ENCODE measurements at regions not wholly inside any gene's neighbourhood (a gene's known extent, or its start where the extent isn't known, plus 50 kb on each side); places are given as distances from the start of the nearest gene placed in this dataset.

DNA sequence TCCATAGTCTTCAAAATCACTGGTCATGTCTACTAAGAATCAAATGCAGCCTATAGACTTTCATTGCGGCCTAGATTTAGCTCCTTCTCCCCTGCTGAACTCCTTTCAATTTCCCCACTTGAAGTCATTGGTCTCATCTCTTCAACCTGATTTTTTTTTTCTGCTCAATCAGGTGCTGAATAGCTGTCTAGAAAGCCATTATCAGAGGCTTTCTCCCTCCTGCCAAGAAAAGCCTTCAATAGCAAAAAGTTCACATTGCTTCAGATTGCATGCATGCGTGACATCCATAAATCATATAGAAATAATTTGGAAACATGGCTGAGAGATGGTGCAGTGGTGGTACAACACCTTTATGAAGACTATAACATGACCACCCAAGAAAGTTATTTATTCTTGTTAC is 316.2 kb downstream of the PLK2 start:
- no peak for DNase-seq

DNA sequence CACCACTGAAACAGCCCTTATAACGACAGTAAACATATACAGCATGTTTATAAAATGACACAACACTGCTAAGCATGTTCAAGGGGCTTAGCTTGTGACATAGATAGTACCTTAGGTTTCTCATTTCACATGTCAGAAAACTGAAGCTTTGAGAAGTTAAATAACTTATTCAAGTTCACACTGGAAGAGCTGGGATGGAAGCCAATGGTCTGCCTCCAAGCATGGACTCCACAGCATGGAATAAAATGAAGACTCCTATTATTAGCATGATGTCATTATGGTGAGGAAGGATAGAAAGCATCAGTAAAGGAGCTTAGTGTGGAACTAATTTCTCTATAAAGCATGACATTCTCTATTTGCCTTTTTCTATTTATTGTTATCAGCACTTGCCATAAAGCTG is 316.7 kb downstream of the PLK2 start:
- no peak for DNase-seq

DNA sequence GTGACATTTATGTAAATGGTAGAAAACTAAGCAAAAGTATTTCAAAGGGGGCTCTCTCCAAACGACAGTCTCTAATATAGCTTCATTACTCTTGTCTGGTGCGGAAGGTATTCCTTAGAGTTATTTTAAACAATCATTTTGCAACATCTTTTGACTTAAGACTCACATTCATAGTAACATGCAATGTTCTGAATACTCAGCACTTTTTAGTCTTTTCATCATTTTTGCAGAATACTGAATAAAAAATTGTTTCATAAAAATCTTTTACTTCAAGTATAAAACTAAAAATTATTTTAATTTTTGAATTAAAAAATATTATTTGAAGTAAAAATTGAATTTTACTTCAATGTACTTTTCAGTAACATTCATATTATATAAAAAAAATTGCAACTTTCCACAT is 321.1 kb downstream of the PLK2 start:
- no peak for DNase-seq

DNA sequence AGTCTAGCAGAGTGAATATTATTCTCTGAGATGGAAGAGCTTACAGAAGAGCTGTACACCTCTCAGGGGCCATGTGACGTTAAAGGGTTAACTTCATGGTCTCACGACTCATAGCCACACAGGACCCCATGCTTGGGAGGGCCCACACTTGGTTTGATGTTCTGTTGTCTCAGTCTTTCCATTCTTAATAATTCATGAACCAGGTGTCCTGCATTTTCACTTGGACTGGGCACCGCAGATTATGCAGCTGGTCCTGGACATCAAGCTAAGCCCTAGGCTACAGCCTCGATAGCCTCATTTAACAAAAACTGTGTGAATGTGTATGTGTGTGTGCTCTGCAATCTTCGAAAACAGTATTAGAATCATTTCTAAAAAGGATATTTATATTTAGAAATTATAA is 323.5 kb downstream of the PLK2 start:
- no peak for DNase-seq

DNA sequence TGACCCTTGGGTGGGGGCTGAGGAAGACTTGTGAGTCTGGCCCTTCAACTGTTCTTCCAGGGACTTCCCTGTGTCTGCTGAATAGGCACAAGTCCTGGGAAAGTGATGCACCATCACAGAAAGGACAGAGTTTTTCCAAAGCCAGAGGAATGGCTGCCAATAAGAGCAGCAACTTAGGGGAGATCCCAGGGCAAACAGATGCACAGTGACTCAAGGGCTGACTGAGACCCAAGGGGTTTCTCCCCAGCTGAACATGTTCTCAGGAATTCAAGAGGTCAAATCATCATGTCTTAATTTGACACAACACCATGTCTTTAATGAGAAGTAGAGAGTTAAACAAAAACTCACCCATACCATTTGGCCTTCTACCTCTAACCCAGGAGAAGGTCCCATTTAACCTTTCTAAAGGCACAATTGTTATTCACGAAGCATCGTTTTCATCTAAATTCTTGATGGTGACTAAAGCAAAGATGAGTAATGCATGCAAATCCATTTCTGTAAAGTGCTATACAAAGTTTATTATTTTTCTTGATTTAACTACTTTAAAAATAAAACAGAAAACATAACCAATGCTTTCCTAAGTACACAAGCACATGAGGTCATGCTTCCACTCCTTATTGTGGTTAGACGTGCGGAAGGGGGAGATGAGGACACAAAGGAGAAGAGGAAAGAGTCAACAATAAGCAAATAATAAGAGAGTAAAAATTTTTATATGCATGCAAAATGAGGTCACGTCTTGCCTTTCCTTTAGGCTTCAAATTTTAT is 324.1 kb downstream of the PLK2 start:
- DNase-seq: peak; percentile 80

DNA sequence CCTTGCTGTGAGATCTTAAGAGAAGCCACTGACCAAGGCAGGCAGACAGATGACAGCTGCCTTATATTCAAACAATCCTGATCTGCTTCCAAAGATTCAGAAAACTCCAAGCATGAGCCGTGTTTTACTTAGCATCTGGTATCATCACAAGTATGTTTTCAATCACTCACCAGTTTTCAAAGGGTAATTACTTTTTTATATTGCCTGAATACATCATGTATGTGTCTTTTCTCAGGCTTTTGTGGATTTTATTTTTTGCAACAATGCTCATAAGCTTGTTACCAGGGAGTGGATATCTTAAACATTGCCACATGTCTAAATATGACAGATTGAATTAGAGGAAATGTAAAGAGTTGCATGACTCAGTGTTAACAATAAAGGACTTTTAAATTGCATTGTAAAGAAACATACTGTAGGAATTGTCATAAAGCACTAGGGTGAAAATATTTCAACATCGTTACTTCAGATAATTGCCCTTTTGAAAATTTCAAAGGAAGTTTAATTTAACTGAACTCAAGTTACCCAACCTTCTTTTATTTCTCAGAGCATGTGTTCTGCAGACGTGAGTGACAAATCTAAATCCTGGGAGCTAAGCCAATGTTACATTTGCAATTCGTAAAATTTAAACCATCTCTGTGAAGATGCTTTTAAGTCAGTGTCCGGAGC is 326.1 kb downstream of the PLK2 start:
- DNase-seq: peak; percentile 81

DNA sequence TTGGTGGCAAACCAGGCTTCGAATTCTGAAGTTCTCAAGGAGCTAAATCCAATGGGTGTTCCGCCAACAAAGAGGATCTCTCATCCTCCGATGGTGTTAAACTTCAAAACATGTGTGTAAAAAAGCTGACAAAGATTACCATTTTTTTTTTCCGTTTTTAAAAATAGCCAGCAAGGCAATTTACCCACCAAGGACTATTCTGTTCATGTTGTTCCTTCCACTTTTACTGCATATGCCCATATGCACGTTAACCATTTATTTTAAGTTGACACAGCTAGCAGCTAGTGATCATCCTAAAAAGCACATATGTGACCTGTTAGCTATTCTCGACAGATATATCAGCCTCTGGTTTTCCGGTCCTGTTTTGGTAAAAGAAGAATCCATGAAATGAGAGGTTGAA is 326.7 kb downstream of the PLK2 start:
- no peak for DNase-seq

DNA sequence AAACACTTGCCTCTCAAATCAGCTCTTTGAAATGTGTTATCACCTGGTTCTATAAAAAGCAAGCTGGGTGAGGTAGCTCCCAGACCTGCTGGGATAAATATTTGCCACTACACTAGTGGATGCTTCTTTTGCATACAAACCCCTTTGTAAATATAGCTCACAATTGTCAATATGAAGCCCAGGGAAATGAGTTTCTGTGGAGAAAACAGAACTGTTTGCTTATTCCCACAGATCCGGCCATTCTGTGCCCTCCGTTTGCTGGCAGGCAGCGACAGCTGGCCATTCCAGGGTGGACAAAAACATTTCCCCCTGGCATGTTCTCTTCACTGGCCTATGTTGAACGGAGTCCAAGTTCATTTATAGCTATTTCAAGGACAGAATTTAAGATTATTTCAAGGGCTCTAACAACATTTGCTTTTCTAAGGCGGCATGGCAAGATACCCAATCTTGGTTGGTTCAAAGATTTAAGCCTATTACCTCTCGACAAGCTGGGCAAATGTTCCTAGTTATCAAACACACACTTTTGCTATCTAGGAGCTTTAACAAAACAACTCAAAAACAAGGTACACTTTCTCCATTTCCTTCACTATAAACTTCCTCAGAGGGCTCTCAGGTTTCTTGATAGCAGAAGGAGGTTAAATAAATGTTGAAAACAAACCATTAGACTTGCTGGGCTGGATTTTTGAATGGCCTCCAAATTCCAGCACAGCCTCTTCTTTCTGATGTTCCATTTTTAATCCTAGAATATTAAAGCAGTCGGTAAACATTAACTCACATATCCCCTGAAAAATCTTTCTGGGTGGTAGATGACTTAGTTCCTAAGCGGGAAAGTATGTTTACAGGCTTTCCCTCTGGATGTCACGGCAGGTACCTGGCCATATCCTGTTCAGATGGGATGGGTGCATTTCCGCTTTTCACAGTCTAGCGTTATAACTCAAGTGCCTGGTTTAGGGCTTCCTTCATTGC is 332.3 kb downstream of the PLK2 start:
- no peak for DNase-seq

DNA sequence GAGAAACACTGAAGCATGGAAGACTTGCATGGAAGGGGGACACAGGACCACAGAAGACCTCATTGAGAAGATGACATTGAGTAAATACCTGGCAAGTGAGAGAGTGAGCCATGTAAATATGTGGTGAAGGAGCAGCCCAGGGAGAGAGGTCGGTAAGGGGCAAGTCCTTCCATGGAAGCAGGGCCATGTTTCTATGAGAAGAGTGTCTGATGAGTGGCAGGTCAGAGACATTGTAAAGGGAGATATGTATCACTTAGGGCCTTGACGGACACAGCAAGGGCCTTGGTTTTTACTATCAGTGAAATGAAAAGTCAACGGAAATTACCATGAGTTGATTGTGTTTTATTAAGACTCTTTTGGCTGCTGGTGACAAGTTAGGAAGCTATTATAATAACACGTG is 336.4 kb downstream of the PLK2 start:
- DNase-seq: no peak

DNA sequence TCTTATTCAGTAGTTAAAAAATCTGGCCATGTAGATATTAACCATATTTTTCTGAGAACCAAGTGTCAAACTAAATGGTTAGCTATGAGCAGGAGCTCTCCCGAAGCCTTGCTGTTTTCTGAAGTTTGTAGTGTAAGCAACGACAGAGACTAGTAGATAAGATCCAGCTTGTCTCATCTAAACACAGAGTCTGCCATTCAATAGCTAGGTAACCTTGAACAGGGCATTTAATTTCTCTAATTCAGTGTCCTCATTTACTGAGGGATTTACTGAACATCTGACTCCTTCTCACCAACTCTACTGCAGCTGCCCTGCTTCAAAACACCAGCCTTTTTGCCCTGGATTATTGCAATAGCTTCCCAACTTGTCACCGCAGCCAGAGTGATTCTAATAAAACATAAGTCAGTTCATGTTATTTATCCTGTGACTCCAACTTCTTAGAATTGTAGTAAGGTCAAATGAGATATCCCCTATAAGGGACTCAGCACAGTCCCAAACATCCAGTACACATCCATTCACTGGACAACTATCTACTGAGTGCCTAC is 337.0 kb downstream of the PLK2 start:
- DNase-seq: no peak

DNA sequence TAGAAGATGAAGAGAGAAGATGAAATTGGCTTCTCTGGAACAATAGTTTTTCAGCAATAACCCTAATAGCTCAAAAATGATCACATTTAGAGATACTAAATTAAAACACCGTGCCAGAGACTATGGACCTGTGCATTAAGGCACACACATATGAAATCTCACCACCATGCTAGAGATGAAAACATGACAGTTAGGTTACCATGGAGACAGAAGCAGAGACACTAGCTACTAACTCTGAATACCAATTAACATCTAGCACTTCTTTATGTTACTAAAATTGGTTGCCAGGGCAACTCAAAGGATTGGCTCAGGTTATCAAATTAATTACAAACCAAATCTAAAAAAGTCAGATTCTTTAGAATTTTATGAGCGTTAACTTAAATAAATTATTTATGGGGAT is 337.7 kb downstream of the PLK2 start:
- no peak for DNase-seq

DNA sequence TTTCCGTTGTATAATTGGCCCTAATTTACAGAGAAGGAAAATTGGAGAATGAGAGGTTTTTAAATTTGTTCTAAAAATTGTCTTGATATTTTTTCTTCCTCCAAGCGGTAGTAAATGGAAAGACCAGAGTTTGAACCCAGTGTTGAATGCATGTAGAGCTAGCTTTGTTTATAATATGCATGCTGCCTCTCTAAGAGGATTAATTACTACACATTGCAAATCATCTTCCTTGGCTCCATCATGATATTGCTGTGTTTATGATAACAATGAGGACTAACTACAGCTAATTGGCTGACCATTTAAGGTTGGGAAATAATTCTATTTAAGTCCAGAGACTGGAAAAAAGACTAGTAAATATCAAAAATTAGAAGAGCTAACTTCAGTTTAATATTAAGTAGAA is 338.5 kb downstream of the PLK2 start:
- DNase-seq: no peak

DNA sequence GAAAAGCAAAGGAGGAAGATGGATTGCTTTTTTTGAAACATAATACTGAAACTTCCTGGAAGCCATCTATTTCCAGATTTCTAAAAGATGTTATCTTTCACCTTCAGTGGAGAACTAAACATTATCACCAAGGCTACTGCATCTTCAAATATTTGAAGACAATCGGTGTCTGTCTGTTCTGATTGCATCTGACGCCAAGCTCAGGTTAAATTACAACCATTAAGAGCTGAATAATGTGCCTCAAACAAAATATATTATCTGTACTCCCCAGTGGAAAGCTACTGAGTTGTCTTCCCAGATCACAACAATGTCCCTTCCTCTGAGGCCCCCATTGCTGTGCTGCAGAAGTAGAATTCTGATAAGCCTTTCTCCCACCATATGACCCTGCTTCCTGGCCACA is 342.3 kb downstream of the PLK2 start:
- DNase-seq: no peak

DNA sequence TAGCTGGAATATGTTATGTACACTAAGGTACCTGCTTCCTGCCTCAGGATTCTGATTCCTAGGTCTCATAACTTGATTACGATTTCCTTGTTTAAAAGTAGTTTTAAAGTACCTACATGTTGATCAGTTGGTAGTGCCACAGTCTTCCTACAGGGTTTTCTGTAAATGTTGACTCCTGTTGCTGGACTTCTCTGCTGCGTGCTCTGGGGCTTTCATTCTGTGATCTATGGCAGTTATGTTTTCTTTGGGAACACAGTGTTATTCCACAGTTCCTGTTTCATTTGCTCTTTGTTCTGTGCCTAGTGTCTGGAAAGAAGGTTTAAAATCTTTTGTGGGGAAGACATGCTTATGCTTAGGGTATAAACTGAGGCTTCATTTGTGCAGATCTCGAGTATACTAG is 343.5 kb downstream of the PLK2 start:
- DNase-seq: no peak

DNA sequence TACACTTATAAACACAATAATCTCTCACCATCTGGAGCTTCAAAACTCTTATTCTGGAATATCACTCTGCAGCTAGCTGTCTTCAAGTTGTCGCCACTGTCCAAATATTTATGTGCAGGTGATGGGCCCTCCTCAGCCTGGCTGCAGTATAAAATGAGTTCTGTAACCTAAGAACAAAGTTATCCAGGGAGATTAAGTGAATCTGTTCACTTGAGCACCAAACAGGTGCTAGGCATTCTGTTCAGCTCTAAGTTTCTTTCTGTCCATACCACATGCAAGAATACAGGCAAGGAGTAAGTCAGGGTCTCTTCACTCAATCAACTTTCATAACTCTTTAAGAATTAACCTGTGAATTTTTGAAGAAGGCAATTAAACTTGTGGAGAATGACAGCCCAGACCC is 344.1 kb downstream of the PLK2 start:
- DNase-seq: no peak

DNA sequence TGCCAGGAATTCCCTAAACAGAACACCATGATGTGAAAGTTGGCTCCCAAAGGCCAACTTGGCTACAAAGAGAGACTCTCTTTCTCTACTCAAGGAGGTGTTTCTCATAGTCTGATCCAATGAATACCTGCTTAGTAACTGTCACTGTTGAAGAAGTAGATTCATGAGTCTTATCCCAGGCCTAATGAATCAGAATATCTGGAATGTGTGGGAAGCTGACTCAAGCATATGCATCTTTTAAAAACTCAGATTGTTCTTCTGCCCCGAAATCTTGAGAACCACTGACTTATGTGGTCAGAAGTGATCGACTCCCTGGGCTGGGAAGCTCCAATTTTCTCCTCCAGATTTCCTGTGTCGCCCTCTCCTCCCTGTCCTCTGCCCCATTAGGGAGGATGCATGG is 345.6 kb downstream of the PLK2 start:
- DNase-seq: peak; percentile 81

DNA sequence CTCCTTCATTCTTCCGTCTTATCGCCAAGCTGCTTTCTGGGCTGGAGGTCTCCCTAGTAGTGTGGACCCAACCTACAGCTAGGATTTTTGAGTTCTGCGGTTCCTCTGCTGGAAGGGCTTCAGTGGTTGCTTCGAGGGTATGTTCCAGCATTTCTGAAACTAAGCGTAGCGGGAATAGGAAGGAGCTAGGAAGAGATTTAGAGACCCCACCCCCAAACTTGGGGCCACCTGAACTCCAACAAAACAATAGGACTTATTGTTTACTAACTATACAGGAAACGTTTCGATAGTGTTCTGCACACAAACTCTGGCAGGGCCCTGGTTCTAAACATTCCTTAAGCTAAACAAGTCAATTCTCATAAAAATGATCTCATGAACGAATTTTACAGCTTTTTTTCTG is 346.7 kb downstream of the PLK2 start:
- no peak for DNase-seq

DNA sequence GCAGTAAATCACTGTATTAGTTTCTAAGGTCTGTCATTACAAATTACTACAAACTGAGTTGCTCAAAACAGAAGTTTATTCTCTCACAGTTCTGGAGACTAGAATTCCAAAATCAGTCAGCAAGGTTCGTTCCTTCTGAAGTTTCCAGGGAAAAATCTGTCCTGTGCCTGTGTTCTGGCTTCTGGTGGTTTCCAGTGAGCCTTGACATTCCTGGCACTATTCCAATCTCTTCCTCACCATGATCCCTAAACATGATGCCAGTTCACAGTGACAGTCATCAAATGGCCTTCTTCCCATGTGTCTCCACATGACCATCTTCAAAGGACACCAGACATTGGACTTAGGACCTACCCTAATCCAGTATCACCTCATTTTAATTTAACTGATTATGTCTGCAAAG is 351.4 kb downstream of the PLK2 start:
- DNase-seq: no peak

DNA sequence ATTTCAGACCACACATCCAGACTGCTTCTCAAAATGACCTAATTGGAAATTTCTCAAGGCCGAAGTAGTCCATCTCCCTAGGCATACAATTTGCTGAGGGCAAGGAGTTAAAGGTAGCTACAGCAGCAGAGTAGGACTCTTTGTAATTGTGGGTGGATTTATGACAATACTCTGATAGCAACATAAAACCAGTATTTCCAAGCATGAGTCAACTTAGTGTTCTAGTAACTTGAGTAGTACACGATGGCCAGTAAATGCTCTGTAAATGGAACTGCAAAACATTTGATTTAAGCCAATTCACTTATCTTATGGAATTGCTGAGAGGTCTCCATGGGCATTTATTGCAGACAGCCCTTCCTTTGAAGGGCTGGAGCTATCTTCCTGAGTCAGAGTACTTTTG is 352.2 kb downstream of the PLK2 start:
- DNase-seq: no peak

DNA sequence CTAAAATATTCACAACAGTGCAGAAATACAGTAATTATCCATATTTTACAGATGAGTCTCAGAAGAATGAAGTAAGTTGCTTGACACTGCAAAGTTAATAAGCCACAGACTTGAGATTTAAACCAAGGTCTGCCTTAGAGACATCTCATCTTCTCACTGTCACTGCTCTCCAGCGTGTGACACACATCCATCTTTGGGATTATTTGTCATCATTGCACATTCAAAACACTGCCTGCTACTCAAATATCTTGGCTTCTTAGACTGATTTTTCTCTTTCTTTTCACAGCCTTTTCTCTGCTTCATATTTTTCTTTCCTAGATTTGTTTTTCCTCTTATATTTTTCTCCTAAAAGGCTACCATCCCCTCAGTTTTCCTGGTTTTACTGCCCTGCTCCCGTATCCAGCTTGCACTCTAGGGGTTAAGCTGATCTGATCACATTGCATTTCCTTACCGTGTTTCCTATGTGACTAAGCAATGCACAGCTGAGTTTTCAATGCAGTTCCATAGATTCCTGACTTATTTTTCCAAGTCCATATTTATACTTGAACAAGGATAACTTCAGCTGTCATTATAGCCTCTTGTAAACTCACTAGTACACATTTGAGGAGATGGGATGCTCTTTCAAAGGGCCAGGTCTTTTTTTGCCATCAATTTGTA is 353.0 kb downstream of the PLK2 start:
- no peak for DNase-seq

DNA sequence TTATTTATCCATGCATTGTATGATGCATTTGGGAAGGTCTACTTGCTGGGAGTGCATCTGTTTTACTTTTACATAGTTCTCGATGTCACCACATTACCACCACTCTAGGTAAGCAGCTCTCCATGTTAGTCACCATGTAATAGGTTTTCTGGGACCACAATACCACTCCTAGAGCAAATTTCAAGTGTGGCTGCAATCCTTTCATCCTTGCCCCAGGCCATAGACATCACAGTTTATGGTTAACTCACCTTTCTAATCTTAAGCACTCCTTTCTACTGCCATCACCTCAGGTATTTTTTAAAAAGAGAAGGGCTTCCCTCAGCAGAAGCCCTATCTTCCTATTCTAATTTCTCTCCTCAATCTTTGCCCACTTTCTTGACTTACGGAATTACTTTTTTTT is 354.1 kb downstream of the PLK2 start:
- no peak for DNase-seq

DNA sequence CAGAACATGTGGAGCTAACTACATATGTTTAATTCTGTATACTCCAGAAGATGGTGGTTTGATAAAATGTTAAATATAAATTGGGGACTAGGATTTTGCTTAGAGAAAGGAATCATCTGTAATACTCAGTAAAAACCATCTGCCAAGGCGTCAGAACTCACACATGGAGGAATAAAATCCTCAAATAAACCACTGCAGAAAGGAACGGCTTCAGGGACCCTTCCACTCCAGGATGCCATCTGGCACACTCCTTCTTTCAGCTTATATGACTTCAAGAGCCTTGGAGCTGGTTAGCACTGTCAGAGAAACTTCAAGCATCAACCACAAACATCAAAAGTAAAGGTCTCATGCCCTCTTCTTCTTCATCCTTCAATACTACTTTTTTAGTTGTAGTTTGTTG is 360.6 kb downstream of the PLK2 start:
- DNase-seq: no peak

DNA sequence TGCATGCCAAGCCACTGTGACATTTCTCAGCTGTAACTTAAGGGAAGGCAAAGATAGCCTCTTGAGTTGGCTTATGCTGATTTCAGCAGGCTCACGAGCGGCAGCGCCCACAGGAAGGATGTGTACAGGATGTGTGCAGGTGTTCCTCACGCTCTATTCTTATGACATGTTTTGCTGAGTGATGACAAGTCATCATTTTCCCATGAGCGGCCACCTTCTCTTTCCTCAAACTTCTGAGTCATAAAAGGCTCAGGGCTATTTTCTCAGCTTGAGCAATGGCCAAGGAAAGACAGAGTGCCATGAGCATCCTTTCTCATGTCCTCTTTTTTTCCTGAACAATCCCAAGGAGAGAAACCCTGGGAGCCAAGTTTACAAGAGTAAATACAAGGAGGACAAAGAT is 365.9 kb downstream of the PLK2 start:
- DNase-seq: peak; percentile 68

Data from EL (cell line).